PC-3 (cell line): ENCODE measurements at regions not wholly inside any gene's neighbourhood (a gene's known extent, or its start where the extent isn't known, plus 50 kb on each side); places are given as distances from the start of the nearest gene placed in this dataset.

Source experiments
- CTCF ChIP-seq: fragments of 300-600 bp; sonication (generic); conservative IDR thresholded peaks from 2 replicates; pipeline ENCODE4 v1.5.1; 2017; ENCODE audit warnings: antibody characterized with exemption, low read depth, mild to moderate bottlenecking, low read length
- EZH2 ChIP-seq: fragments of 300-600 bp; sonication (generic); IDR thresholded peaks from one replicate; pipeline ENCODE4 v1.6.1; 2017; ENCODE audit warnings: antibody characterized with exemption, mild to moderate bottlenecking, low read length; ENCODE audit not compliant: unreplicated experiment
- EZH2phosphoT487 ChIP-seq: fragments of 300-600 bp; sonication (generic); IDR thresholded peaks from 2 replicates; pipeline ENCODE4 v1.6.1; 2018; ENCODE audit warnings: mild to moderate bottlenecking, antibody characterized with exemption, low read length, borderline replicate concordance

- no peak for TF ChIP-seq EZH2
- TF ChIP-seq CTCF, result no peak
- TF ChIP-seq EZH2phosphoT487, result no peak
Measured at GRCh38 chr5:92494508-92494907, 1086.5 kb downstream of the NR2F1-AS1 start.
